HEK293T (cell line): ENCODE measurements at regions not wholly inside any gene's neighbourhood (a gene's known extent, or its start where the extent isn't known, plus 50 kb on each side); places are given as distances from the start of the nearest gene placed in this dataset.

Experiments
- ARNT ChIP-seq: fragments of 450-650 bp; IDR thresholded peaks from 2 replicates; pipeline ENCODE4 v1.6.1; 2017; ENCODE audit warnings: mild to moderate bottlenecking
- BHLHE40 ChIP-seq: fragments of 450-650 bp; IDR thresholded peaks from 2 replicates; pipeline ENCODE4 v1.6.1; 2016; ENCODE audit warnings: mild to moderate bottlenecking, moderate library complexity, borderline replicate concordance
- CTBP1 ChIP-seq: fragments of 450-650 bp; IDR thresholded peaks from 2 replicates; pipeline ENCODE4 v1.6.1; 2016; ENCODE audit warnings: borderline replicate concordance
- ELF4 ChIP-seq: fragments of 450-650 bp; IDR thresholded peaks from 2 replicates; pipeline ENCODE4 v1.6.1; 2017; ENCODE audit warnings: antibody characterized with exemption
- FOXA1 ChIP-seq: fragments of 450-650 bp; IDR thresholded peaks from 2 replicates; pipeline ENCODE4 v1.6.1; 2016; ENCODE audit warnings: mild to moderate bottlenecking
- FOXK2 ChIP-seq: fragments of 450-650 bp; IDR thresholded peaks from 2 replicates; pipeline ENCODE4 v1.6.1; 2016; ENCODE audit warnings: mild to moderate bottlenecking
- FOXM1 ChIP-seq: fragments of 450-650 bp; IDR thresholded peaks from 2 replicates; pipeline ENCODE4 v1.6.1; 2017; ENCODE audit warnings: mild to moderate bottlenecking, borderline replicate concordance
- HDGF ChIP-seq: fragments of 450-650 bp; IDR thresholded peaks from 2 replicates; pipeline ENCODE4 v1.6.1; 2017; ENCODE audit warnings: antibody characterized with exemption, borderline replicate concordance
- L3MBTL2 ChIP-seq: fragments of 450-650 bp; conservative IDR thresholded peaks from 2 replicates; pipeline ENCODE4 v1.6.1; 2016; ENCODE audit warnings: mild to moderate bottlenecking
- SP1 ChIP-seq: fragments of 450-650 bp; IDR thresholded peaks from 2 replicates; pipeline ENCODE4 v1.6.1; 2017
- SUZ12 ChIP-seq: fragments of 450-650 bp; IDR thresholded peaks from 2 replicates; pipeline ENCODE4 v1.6.1; 2016; ENCODE audit warnings: mild to moderate bottlenecking
- TARDBP ChIP-seq: fragments of 450-650 bp; IDR thresholded peaks from 2 replicates; pipeline ENCODE4 v1.6.1; 2016
- ZNF384 ChIP-seq: fragments of 450-650 bp; IDR thresholded peaks from 2 replicates; pipeline ENCODE4 v1.6.1; 2016
- TF ChIP-seq, protein P1 (sequence below): fragments of 450-650 bp; IDR thresholded peaks from 2 replicates; pipeline ENCODE4 v1.6.1; 2016

DNA sequence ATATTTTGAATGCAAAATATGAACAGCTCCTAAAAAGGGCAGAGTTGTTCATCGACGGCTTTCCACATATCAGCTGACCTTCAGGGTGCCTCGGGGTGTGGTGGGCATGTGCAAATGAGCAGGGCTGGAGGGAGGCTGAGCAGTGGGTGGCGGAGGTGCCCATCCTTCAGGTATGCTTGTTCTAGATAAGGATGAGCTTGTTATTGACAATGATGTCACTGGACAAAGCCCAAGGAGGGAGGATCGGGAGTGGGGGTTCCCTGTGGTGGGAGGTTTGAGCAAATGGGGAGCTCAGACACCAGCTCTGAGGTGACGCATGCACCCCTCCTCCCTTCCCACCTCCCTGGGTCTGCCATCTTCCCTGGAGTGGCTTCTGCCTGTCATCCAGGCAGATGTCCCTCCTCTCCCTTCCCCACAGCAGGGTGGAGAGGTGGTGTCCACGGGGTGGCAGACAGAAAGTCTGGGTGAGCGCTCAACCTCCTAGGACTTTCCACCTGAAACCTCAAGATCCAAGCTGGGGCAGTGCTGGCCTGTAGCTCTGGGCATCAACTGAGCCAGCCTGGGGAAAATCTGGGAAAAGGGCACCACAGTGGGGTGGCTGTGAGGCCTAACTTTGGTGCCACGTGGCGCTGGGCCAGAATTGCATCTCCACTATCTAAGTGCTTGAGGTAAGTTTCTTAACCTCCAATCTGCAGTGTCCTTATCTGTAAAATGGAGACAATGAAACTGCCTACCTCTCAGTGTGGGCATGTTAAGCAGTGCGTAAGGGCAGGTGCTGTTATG lies 106.3 kb upstream of the THY1 start:
- TF ChIP-seq, protein P1, sequence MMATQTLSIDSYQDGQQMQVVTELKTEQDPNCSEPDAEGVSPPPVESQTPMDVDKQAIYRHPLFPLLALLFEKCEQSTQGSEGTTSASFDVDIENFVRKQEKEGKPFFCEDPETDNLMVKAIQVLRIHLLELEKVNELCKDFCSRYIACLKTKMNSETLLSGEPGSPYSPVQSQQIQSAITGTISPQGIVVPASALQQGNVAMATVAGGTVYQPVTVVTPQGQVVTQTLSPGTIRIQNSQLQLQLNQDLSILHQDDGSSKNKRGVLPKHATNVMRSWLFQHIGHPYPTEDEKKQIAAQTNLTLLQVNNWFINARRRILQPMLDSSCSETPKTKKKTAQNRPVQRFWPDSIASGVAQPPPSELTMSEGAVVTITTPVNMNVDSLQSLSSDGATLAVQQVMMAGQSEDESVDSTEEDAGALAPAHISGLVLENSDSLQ, result no peak
- TF ChIP-seq CTBP1, result no peak
- TF ChIP-seq FOXA1, result no peak
- no peak for TF ChIP-seq HDGF
- no peak for TF ChIP-seq SP1
- no peak for TF ChIP-seq FOXM1
- TF ChIP-seq BHLHE40, result no peak
- no peak for TF ChIP-seq ELF4
- TF ChIP-seq FOXK2, result no peak
- no peak for TF ChIP-seq SUZ12
- no peak for TF ChIP-seq ZNF384
- no peak for TF ChIP-seq ARNT
- no peak for TF ChIP-seq L3MBTL2
- TF ChIP-seq TARDBP, result no peak
